GM12892 (cell line): ENCODE measurements at regions not wholly inside any gene's neighbourhood (a gene's known extent, or its start where the extent isn't known, plus 50 kb on each side); places are given as distances from the start of the nearest gene placed in this dataset.

Source experiments
- DNase-seq: peaks from one replicate; pipeline ENCODE4 v3.0.0; 2011; ENCODE audit not compliant: insufficient read length
- FAIRE-seq: peaks from 2 replicates; lab custom pipeline; 2011; peaks lifted over from hg19 to GRCh38; lab: Jason Lieb, UNC
- POLR2A ChIP-seq: IDR thresholded peaks from 2 replicates; pipeline ENCODE4 v1.6.1; 2011; ENCODE audit warnings: low read depth, low read length, control low read depth
- POLR2AphosphoS5 ChIP-seq: IDR thresholded peaks from 2 replicates; pipeline ENCODE4 v1.6.1; 2011; ENCODE audit warnings: low read depth, low read length, control low read depth
- TAF1 ChIP-seq: IDR thresholded peaks from 2 replicates; pipeline ENCODE4 v1.6.1; 2011; ENCODE audit warnings: low read depth, mild to moderate bottlenecking, control low read depth, low read length, borderline replicate concordance

DNA sequence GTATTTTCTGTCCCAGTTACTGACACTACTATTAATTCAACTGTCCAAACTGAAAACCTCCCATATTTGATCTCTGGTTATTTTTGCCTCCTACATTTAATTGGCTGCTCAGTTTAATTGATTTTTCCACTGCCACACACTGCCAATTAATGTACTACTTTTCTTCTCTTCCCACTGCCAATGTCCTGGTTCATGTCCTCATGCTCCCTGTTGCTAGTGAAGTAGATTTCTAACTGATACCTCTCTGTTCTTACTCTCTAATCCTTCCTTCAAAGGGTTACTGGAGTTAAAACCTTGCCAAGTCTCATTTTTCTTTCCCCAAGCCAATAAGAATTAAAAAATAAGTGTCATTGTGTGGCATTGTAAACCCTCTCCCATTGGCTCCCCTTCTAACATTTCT is 440.6 kb upstream of the JAG1 start:
- DNase-seq (no peak), FAIRE-seq (no peak)
- no peak for TF ChIP-seq POLR2A
- TF ChIP-seq TAF1: no peak
- TF ChIP-seq POLR2AphosphoS5: no peak

GRCh38 chr20:11117808-11118528 is 444.2 kb upstream of the JAG1 start:
- DNase-seq: no peak
- no peak for FAIRE-seq
- TF ChIP-seq POLR2AphosphoS5: no peak
- no peak for TF ChIP-seq POLR2A
- no peak for TF ChIP-seq TAF1

GRCh38 chr20:11118802-11119380 is 445.1 kb upstream of the JAG1 start:
- no peak for TF ChIP-seq POLR2AphosphoS5
- no peak for TF ChIP-seq POLR2A
- no peak for TF ChIP-seq TAF1
- FAIRE-seq: no peak
- no peak for DNase-seq

GRCh38 chr20:11119573-11119972 is 445.8 kb upstream of the JAG1 start:
- FAIRE-seq (no peak), DNase-seq (no peak)
- TF ChIP-seq POLR2A (no peak), POLR2AphosphoS5 (no peak), TAF1 (no peak)

DNA sequence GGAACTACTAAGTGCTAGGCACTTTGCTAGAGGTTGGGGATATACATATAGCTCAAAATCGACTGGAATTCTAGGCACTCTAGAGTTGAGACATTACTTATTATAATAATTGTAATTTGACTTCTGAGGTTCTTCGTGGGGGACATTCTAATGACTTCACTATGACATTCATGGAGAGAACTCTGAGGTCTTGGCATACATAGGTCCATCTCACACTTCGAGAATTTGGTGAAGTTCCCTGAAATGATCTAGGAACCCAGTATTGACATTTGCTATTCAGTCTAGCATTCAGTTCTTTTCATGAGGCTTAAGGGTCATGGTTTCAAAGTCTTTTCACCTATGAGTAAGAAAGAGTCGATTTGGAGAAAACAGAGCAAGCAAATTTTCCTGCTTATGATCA is 446.6 kb upstream of the JAG1 start:
- DNase-seq (no peak), FAIRE-seq (no peak)
- TF ChIP-seq TAF1 (no peak), POLR2A (no peak), POLR2AphosphoS5 (no peak)

DNA sequence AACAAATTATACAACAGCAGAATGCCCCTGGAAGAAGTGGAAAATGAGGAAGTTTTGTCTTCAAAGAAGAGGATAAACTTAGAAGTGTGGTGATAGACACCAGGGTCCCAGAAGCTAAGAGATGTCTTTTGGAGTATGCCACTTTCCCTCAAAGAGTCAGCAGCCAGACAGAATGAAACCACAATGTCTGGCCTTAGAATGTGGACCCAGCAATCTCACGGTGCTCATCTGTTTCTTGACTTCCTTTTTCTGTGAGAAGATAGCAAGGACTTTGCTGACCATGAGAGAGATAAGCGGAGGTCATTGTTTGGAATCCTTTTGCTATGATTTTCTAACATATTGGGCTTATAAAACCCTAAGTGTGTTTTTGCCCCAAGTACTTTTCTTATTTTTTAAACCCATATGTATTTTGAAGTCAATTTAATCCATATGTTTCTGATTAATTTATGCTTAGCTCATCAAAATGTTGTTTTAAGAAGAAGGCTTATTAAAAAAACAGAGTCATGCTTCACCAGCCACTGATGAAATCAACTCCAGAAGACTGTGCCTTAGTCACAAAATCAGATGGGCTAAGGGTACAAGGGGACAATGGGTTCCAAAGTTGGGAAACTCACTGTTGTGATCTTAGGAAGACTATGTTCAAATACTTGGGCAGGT is 451.2 kb upstream of the JAG1 start:
- TF ChIP-seq TAF1: no peak
- no peak for TF ChIP-seq POLR2AphosphoS5
- TF ChIP-seq POLR2A: no peak
- DNase-seq: no peak
- FAIRE-seq: no peak

GRCh38 chr20:11128220-11128718 is 454.5 kb upstream of the JAG1 start:
- TF ChIP-seq POLR2AphosphoS5 (no peak), POLR2A (no peak), TAF1 (no peak)
- DNase-seq (no peak), FAIRE-seq (no peak)

- TF ChIP-seq POLR2A (no peak), POLR2AphosphoS5 (no peak), TAF1 (no peak)
- FAIRE-seq: no peak
These were observed 454.9 kb upstream of the JAG1 start for GRCh38 chr20:11128721-11129120.

GRCh38 chr20:11130554-11131166 is 456.9 kb upstream of the JAG1 start:
- FAIRE-seq (no peak), DNase-seq (no peak)
- TF ChIP-seq POLR2AphosphoS5: no peak

More at GRCh38 chr20:11128721-11129120, 454.9 kb upstream of the JAG1 start:
- DNase-seq: no peak

DNA sequence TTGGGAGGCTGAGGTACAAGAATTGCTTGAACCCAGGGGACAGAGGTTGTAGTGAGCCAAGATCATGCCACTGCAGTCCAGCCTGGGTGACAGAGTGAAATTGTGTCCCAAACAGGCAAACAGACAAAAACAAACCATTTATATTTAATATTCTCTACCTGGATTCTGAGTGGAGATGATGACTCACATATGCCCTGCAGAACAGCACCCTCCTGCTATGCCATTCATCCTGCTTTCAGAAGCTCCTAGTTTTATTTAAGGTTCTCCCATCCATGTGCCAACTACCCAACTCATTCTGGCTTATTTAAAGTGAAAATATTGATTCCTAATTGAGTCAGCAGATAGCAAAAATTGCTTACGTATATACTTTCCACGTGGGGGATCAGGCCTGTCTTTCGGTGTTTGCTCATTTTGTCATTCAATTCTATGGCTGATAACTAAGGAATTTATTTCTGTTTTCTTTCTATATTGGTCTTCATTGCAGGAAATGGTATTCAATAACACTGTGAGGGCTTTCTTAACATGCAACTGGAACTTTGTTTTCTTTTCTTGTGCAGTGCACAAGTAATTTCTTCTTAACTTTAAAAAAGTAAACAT is 459.1 kb upstream of the JAG1 start:
- FAIRE-seq (no peak), DNase-seq (no peak)
- TF ChIP-seq POLR2A (no peak), POLR2AphosphoS5 (no peak), TAF1 (no peak)

DNA sequence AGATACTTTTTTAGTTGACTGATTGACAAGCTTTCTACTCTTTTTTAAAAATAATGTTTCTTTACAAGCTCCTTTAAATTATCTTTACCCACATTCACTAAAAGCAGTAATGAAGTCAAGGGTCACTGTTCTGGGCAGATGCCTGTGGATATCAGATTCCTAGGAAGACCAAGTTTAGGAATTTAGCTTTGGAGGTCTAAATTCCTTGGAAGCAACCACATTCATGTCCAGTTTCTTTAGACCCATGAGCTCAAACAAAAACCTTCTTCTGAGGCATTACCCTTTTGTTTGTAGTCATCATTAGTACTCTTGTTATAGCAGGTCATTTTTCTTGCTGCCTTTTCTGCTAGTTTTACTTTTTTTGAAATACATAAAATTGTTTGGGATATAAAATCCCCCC is 462.9 kb upstream of the JAG1 start:
- FAIRE-seq: no peak
- no peak for DNase-seq
- no peak for TF ChIP-seq POLR2A
- no peak for TF ChIP-seq TAF1
- TF ChIP-seq POLR2AphosphoS5: no peak

GRCh38 chr20:11137688-11138087 is 463.9 kb upstream of the JAG1 start:
- TF ChIP-seq POLR2AphosphoS5: no peak
- TF ChIP-seq POLR2A: no peak
- no peak for TF ChIP-seq TAF1
- no peak for FAIRE-seq
- no peak for DNase-seq
